ENCODE measurements at regions not wholly inside any gene's neighbourhood (a gene's known extent, or its start where the extent isn't known, plus 50 kb on each side); places are given as distances from the start of the nearest gene placed in this dataset.

- Mint-ChIP-seq H3K4me1 (ENCODE audit: low read depth) (peaks cover 3% of the 10 kb centered on the region), H3K36me3 (ENCODE audit: low read depth) (no peaks in the 10 kb centered on the region), H3K27ac (no peak overlapping the region), H3K27me3 (peaks cover 11% of the 10 kb centered on the region), H3K9me3 (no peaks in the 10 kb centered on the region), H3K4me3 (no peak overlapping the region)
- TF ChIP-seq CTCF (IDR thresholded peaks at IDR 0.05): no peak
- DNase-seq (no peak), ATAC-seq (no peak)
- intact Hi-C loops (cut with micrococcal nuclease): no loop called here
- ChIA-PET CTCF (interaction anchor here (1.2 to 1.9 kb wide), 2 partner anchors 19 to 462 kb away, joined by 4 to 9 read pairs; no protein-coding TSS in a partner anchor), POLR2A (interaction anchor here (1.2 kb wide), 1 partner anchor 10 kb away, joined by 4 read pairs; no protein-coding TSS in a partner anchor)
Observed at GRCh38 chr2:37858400-37858711, 66.7 kb upstream of the RMDN2 start.

- H3K36me3 Mint-ChIP-seq (ENCODE audit: low read depth): no peaks in the 10 kb centered on the region
- ChIA-PET CTCF (interaction anchor here (1.9 kb wide), 1 partner anchor 19 kb away, joined by 9 read pairs; no protein-coding TSS in a partner anchor), POLR2A (interaction anchor here (1.2 kb wide), 1 partner anchor 9 kb away, joined by 4 read pairs; no protein-coding TSS in a partner anchor)
- peaks cover 3% of the 10 kb centered on the region for H3K4me1 Mint-ChIP-seq (ENCODE audit: low read depth)
- DNase-seq (no peak), ATAC-seq (peak; percentile 27)
- H3K4me3 Mint-ChIP-seq: no peak overlapping the region
- peak overlapping the region; percentile 10 for H3K27ac Mint-ChIP-seq
- intact Hi-C loops (cut with micrococcal nuclease): no loop called here
- H3K27me3 Mint-ChIP-seq: peaks cover 15% of the 10 kb centered on the region
- no peak for TF ChIP-seq CTCF (IDR thresholded peaks at IDR 0.05)
- H3K9me3 Mint-ChIP-seq: no peaks in the 10 kb centered on the region
Observed at GRCh38 chr2:37858725-37859267, 66.3 kb upstream of the RMDN2 start.

GRCh38 chr2:37862620-37863019, 62.5 kb upstream of the RMDN2 start:
- H3K27ac Mint-ChIP-seq: no peak overlapping the region
- DNase-seq (no peak), ATAC-seq (no peak)
- H3K4me1 Mint-ChIP-seq (ENCODE audit: low read depth): peaks cover 3% of the 10 kb centered on the region
- peaks cover 24% of the 10 kb centered on the region for H3K27me3 Mint-ChIP-seq
- TF ChIP-seq CTCF (IDR thresholded peaks at IDR 0.05): no peak
- intact Hi-C loops (cut with micrococcal nuclease): no loop called here
- ChIA-PET CTCF (interaction anchor here (1.4 kb wide), 2 partner anchors 15 kb away, joined by 3 to 7 read pairs; no protein-coding TSS in a partner anchor), POLR2A (no interaction called here)
- no peak overlapping the region for H3K4me3 Mint-ChIP-seq
- no peaks in the 10 kb centered on the region for H3K9me3 Mint-ChIP-seq
- H3K36me3 Mint-ChIP-seq (ENCODE audit: low read depth): no peaks in the 10 kb centered on the region

- ATAC-seq: no peak
- Mint-ChIP-seq H3K4me1 (ENCODE audit: low read depth) (no peaks in the 10 kb centered on the region), H3K4me3 (no peak overlapping the region), H3K36me3 (ENCODE audit: low read depth) (no peaks in the 10 kb centered on the region), H3K27me3 (peaks cover 25% of the 10 kb centered on the region), H3K9me3 (no peaks in the 10 kb centered on the region), H3K27ac (no peak overlapping the region)
- no peak for DNase-seq
- ChIA-PET CTCF (no interaction called here), POLR2A (no interaction called here)
- TF ChIP-seq CTCF (IDR thresholded peaks at IDR 0.05): no peak
- intact Hi-C loops (cut with micrococcal nuclease): no loop called here
Observed at GRCh38 chr2:37864217-37864616, 60.9 kb upstream of the RMDN2 start.

- Mint-ChIP-seq H3K27ac (no peak overlapping the region), H3K36me3 (ENCODE audit: low read depth) (no peaks in the 10 kb centered on the region), H3K4me3 (no peak overlapping the region), H3K4me1 (ENCODE audit: low read depth) (peaks cover 4% of the 10 kb centered on the region), H3K27me3 (peaks cover 25% of the 10 kb centered on the region), H3K9me3 (no peaks in the 10 kb centered on the region)
- CTCF ChIA-PET: interaction anchor here (0.7 to 5.0 kb wide), 2 partner anchors 10 to 22 kb away, joined by 3 to 47 read pairs; no protein-coding TSS in a partner anchor
- DNase-seq (no peak), ATAC-seq (no peak)
- TF ChIP-seq CTCF (IDR thresholded peaks at IDR 0.05): no peak
- POLR2A ChIA-PET: interaction anchor here (1.0 kb wide), 1 partner anchor 9 kb away, joined by 3 read pairs; no protein-coding TSS in a partner anchor
- intact Hi-C loops (cut with micrococcal nuclease): no loop called here
Observed at GRCh38 chr2:37865640-37866039, 59.4 kb upstream of the RMDN2 start.
